H1 (cell line): ENCODE measurements at regions not wholly inside any gene's neighbourhood (a gene's known extent, or its start where the extent isn't known, plus 50 kb on each side); places are given as distances from the start of the nearest gene placed in this dataset.
A peak's percentile ranks its signal among the peaks of the same experiment; 100 is the strongest.
"Not testable (repeated sequence)": the region's sequence is repeated elsewhere in the genome, so short reads cannot be mapped to it uniquely, and the experiment has no call there.

Source experiments
- CTCF ChIA-PET: fragments of 300-600 bp; sonication (Branson Sonifier 250); formaldehyde crosslinking; loops from one replicate; lab custom pipeline; 2021; ENCODE audit not compliant: partially characterized antibody; lab: Charles Lee
- POLR2A ChIA-PET: fragments of 300-600 bp; sonication (Branson Sonifier 250); formaldehyde crosslinking; loops from one replicate; lab custom pipeline; 2021; ENCODE audit warnings: inconsistent platforms; ENCODE audit not compliant: partially characterized antibody; lab: Charles Lee
- DNase-seq, 2 experiments: peaks; one replicate each; pipeline versions ENCODE4 v3.0.0 to v3.0.0-alpha.2; 2010 to 2022; ENCODE audit warnings: low spot score in 2 of 2, low read depth in 1 of 2, mixed read lengths in 1 of 2
- FAIRE-seq: peaks from 2 replicates; lab custom pipeline; 2011; peaks lifted over from hg19 to GRCh38; lab: Jason Lieb, UNC
- H2AFZ ChIP-seq: 2 replicates; pipeline ENCODE4 v1.8.1; 2012; ENCODE audit warnings: low read length, inconsistent platforms
- H2AK5ac ChIP-seq: 2 replicates; pipeline ENCODE4 v1.6.1; 2013; ENCODE audit warnings: low read depth, low read length
- H2BK120ac ChIP-seq: replicated peaks from 2 replicates; pipeline ENCODE3; 2013; ENCODE audit warnings: low read depth, low read length, inconsistent platforms
- H2BK12ac ChIP-seq: 2 replicates; pipeline ENCODE4 v1.6.1; 2013; ENCODE audit warnings: low read depth, low read length
- H2BK15ac ChIP-seq: 2 replicates; pipeline ENCODE4 v1.6.1; 2013; ENCODE audit warnings: low read length
- H2BK20ac ChIP-seq: 2 replicates; pipeline ENCODE4 v1.6.1; 2013; ENCODE audit warnings: low read length
- H2BK5ac ChIP-seq: 2 replicates; pipeline ENCODE4 v1.6.1; 2013; ENCODE audit warnings: low read depth, low read length
- H3K14ac ChIP-seq: 2 replicates; pipeline ENCODE4 v1.6.1; 2013; ENCODE audit warnings: inconsistent platforms; ENCODE audit not compliant: insufficient read length
- H3K18ac ChIP-seq: 2 replicates; pipeline ENCODE4 v1.6.1; 2013; ENCODE audit warnings: low read length; ENCODE audit errors: extremely low read depth
- H3K23ac ChIP-seq: 2 replicates; pipeline ENCODE4 v1.6.1; 2013; ENCODE audit warnings: inconsistent platforms; ENCODE audit not compliant: insufficient read length
- H3K23me2 ChIP-seq: 2 replicates; pipeline ENCODE4 v1.6.1; 2013; ENCODE audit warnings: low read depth, low read length
- H3K27ac ChIP-seq: 2 replicates; pipeline ENCODE4 v1.6.1; 2011; ENCODE audit warnings: low read depth, low read length, inconsistent platforms
- H3K27me3 ChIP-seq, 4 experiments: replicated peaks in 1 of 4; 1 replicate in 1 of 4; 2 replicates in 3 of 4; pipeline versions ENCODE4 v1.6.1 to v1.8.1; 2011 to 2013; ENCODE audit warnings: low read length in 3 of 4, mild to moderate bottlenecking in 3 of 4, inconsistent platforms in 2 of 4, mixed read lengths in 2 of 4, moderate library complexity in 1 of 4; ENCODE audit not compliant: control insufficient read depth in 3 of 4, insufficient read depth in 3 of 4; ENCODE audit errors: extremely low read depth in 1 of 4
- H3K36me3 ChIP-seq, 4 experiments: 2 replicates each; pipeline versions ENCODE4 v1.6.1 to v1.8.1; 2011 to 2013; ENCODE audit warnings: mild to moderate bottlenecking in 4 of 4, low read length in 3 of 4, moderate library complexity in 2 of 4, control low read depth in 1 of 4, inconsistent platforms in 1 of 4; ENCODE audit not compliant: insufficient read depth in 4 of 4, control insufficient read depth in 2 of 4
- H3K4ac ChIP-seq: replicated peaks from 2 replicates; pipeline ENCODE3; 2013; ENCODE audit warnings: low read length, low read depth, mixed read lengths, inconsistent platforms; ENCODE audit not compliant: insufficient read length
- H3K4me1 ChIP-seq, 4 experiments: replicated peaks in 1 of 4; 1 replicate in 1 of 4; 2 replicates in 3 of 4; pipeline versions ENCODE4 v1.6.1 to v1.8.1; 2011 to 2013; ENCODE audit warnings: low read length in 3 of 4, inconsistent platforms in 2 of 4, mixed read lengths in 1 of 4; ENCODE audit not compliant: insufficient read depth in 4 of 4, control insufficient read depth in 3 of 4
- H3K4me2 ChIP-seq, 2 experiments: 2 replicates each; pipeline versions ENCODE4 v1.6.1 to v1.8.1; 2011 to 2013; ENCODE audit warnings: low read depth in 2 of 2, low read length in 2 of 2, control low read depth in 1 of 2, inconsistent platforms in 1 of 2, mild to moderate bottlenecking in 1 of 2; ENCODE audit not compliant: insufficient read depth in 1 of 2
- H3K4me3 ChIP-seq, 4 experiments: fragments of 200-600, 300-600 bp in 1 of 4; sonication (generic), shearing (Covaris generic), sonication (Bioruptor Twin) in 1 of 4; 2 replicates each; pipeline versions ENCODE4 v1.5.1 to v1.8.1; 2011 to 2016; ENCODE audit warnings: low read length in 4 of 4, low read depth in 3 of 4, control low read depth in 2 of 4, inconsistent platforms in 2 of 4, mild to moderate bottlenecking in 2 of 4, mixed read lengths in 1 of 4, moderate library complexity in 1 of 4; ENCODE audit not compliant: insufficient read depth in 2 of 4; ENCODE audit errors: extremely low read depth in 1 of 4
- H3K56ac ChIP-seq: replicated peaks from 2 replicates; pipeline ENCODE3; 2013; ENCODE audit warnings: low read depth, mild to moderate bottlenecking, mixed read lengths, low read length, inconsistent platforms; ENCODE audit not compliant: insufficient read length
- H3K79me1 ChIP-seq: 2 replicates; pipeline ENCODE4 v1.6.1; 2013; ENCODE audit warnings: low read depth, low read length, control low read depth
- H3K79me2 ChIP-seq, 2 experiments: 2 replicates each; pipeline versions ENCODE4 v1.6.1 to v1.8.1; 2012 to 2013; ENCODE audit warnings: low read length in 2 of 2, mild to moderate bottlenecking in 2 of 2, inconsistent platforms in 1 of 2; ENCODE audit not compliant: insufficient read depth in 2 of 2, control insufficient read depth in 1 of 2
- H3K9ac ChIP-seq, 4 experiments: replicated peaks in 1 of 4; 1 replicate in 1 of 4; 2 replicates in 3 of 4; pipeline versions ENCODE4 v1.6.1 to v1.8.1; 2011 to 2013; ENCODE audit warnings: low read depth in 3 of 4, low read length in 3 of 4, control low read depth in 2 of 4, mild to moderate bottlenecking in 2 of 4, moderate library complexity in 2 of 4, inconsistent platforms in 1 of 4; ENCODE audit errors: extremely low read depth in 1 of 4
- H3K9me3 ChIP-seq, 2 experiments: 2 replicates each; pipeline versions ENCODE4 v1.6.1 to v1.8.1; 2012 to 2013; ENCODE audit warnings: mild to moderate bottlenecking in 2 of 2, moderate library complexity in 2 of 2, control low read depth in 1 of 2, inconsistent platforms in 1 of 2, low read depth in 1 of 2, low read length in 1 of 2, mixed read lengths in 1 of 2; ENCODE audit not compliant: insufficient read depth in 2 of 2
- H4K20me1 ChIP-seq, 2 experiments: replicated peaks in 1 of 2; 2 replicates each; pipeline versions ENCODE3 to v1.8.1; 2011 to 2013; ENCODE audit warnings: inconsistent platforms in 2 of 2, low read length in 2 of 2, mild to moderate bottlenecking in 1 of 2; ENCODE audit not compliant: insufficient read depth in 2 of 2, control insufficient read depth in 1 of 2
- H4K5ac ChIP-seq: 2 replicates; pipeline ENCODE4 v1.6.1; 2013; ENCODE audit warnings: low read length, low read depth, mixed read lengths, inconsistent platforms; ENCODE audit not compliant: insufficient read length
- H4K8ac ChIP-seq: 2 replicates; pipeline ENCODE4 v1.8.0; 2013; ENCODE audit warnings: mild to moderate bottlenecking, moderate library complexity, low read length, inconsistent platforms; ENCODE audit not compliant: insufficient read depth; ENCODE audit errors: extremely low read depth
- H4K91ac ChIP-seq: replicated peaks from 2 replicates; pipeline ENCODE3; 2013; ENCODE audit warnings: low read length, mixed read lengths, inconsistent platforms; ENCODE audit not compliant: insufficient read length
- NRF1 ChIP-seq: IDR thresholded peaks from 2 replicates; pipeline ENCODE4 v1.6.1; 2011; ENCODE audit warnings: mild to moderate bottlenecking, low read depth, low read length, improper control_type of control experiment
- SIX5 ChIP-seq: IDR thresholded peaks from 2 replicates; pipeline ENCODE4 v1.6.1; 2011; ENCODE audit warnings: mild to moderate bottlenecking, low read depth, low read length
- WGBS, 2 experiments: shearing (Covaris generic) in 1 of 2; methylation state at CpG; one replicate each; pipeline versions ENCODE4 v1.1.6 to v1.1.7; 2013 to 2015; ENCODE audit warnings: low lambda C conversion rate in 2 of 2, mixed read lengths in 2 of 2, inconsistent platforms in 1 of 2, low coverage in 1 of 2, missing lambda C conversion rate in 1 of 2; ENCODE audit not compliant: insufficient replicate concordance in 2 of 2, insufficient coverage in 1 of 2, insufficient read length in 1 of 2; ENCODE audit errors: extremely low coverage in 1 of 2, missing lambda C conversion rate in 1 of 2; 5-methylcytosine and 5-hydroxymethylcytosine counted together

- POLR2A ChIA-PET, H3K27ac ChIP-seq: not testable (repeated sequence)
- WGBS, 2 experiments = 1% methylated on average over 13 of the region's 48 CpGs; no CpG with 5 or more reads in 1 of the 2 experiments
These were observed 68.8 kb upstream of the SPDYE9 start for GRCh38 chr7:73154586-73155038.

More at GRCh38 chr7:73154586-73155038, 68.8 kb upstream of the SPDYE9 start:
- H4K5ac ChIP-seq, H3K79me1 ChIP-seq, H2BK5ac ChIP-seq, H2AK5ac ChIP-seq, H3K4me1 ChIP-seq, H2BK20ac ChIP-seq, H3K36me3 ChIP-seq, H3K23ac ChIP-seq, H2AFZ ChIP-seq, H3K27me3 ChIP-seq, H3K79me2 ChIP-seq, H3K9me3 ChIP-seq, H4K8ac ChIP-seq, H3K4ac ChIP-seq, H3K4me2 ChIP-seq, H3K9ac ChIP-seq, H2BK15ac ChIP-seq, H4K20me1 ChIP-seq, H3K18ac ChIP-seq, CTCF ChIA-PET, H4K91ac ChIP-seq, H2BK12ac ChIP-seq, H3K56ac ChIP-seq, FAIRE-seq, H3K14ac ChIP-seq, H3K23me2 ChIP-seq, H2BK120ac ChIP-seq: not testable (repeated sequence)
- TF ChIP-seq NRF1 = peak; percentile 53
- peak; percentile 14; the same call in 1 of the 2 replicates for TF ChIP-seq SIX5
- H3K4me3 ChIP-seq = peak overlapping the region in 1 of 4 experiments; percentile 47; a peak in 5 of 8 replicates
- peak in 1 of 2 experiments; percentile 88 for DNase-seq
